HG03558 (cell line): ENCODE measurements at regions not wholly inside any gene's neighbourhood (a gene's known extent, or its start where the extent isn't known, plus 50 kb on each side); places are given as distances from the start of the nearest gene placed in this dataset.

Experiments used
- ATAC-seq: cut with Tn5 transposase; IDR thresholded peaks from one replicate; pipeline ENCODE4 v1.9.1; 2021; ENCODE audit warnings: moderate number of reproducible peaks; ENCODE audit not compliant: unreplicated experiment; ENCODE audit errors: extremely low read depth

- ATAC-seq = no peak
These were observed 559.1 kb upstream of the TRPC7 start for GRCh38 chr5:136924490-136924889.

GRCh38 chr5:136910625-136911024 lies 545.3 kb upstream of the TRPC7 start:
- no peak for ATAC-seq

GRCh38 chr5:136909906-136910305 lies 544.6 kb upstream of the TRPC7 start:
- no peak for ATAC-seq

DNA sequence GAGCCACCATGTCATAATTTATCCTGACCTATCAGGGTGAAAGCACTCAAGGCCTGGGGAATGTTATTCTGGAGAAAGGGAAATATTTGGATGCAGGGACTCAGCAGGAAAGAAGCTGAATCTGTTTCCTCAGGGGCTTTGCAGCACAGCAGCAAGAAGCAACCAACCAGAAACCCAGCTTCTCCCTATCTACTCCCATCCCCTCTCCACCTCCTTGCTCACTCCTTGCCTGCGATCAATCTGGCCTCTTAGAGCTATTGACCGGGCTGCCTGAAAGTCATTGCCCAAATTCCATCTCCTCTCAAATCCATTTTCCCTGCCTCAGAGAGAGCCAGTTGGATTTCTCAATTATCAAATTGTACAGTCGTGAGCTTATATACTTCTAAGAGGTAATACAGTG lies 542.0 kb upstream of the TRPC7 start:
- ATAC-seq = no peak

GRCh38 chr5:136906545-136906944 lies 541.2 kb upstream of the TRPC7 start:
- no peak for ATAC-seq

- no peak for ATAC-seq
These were observed 540.2 kb upstream of the TRPC7 start for GRCh38 chr5:136905571-136905970.

- no peak for ATAC-seq
These were observed 528.7 kb upstream of the TRPC7 start for GRCh38 chr5:136894070-136894469.

GRCh38 chr5:136892000-136892399 lies 526.7 kb upstream of the TRPC7 start:
- ATAC-seq = no peak

DNA sequence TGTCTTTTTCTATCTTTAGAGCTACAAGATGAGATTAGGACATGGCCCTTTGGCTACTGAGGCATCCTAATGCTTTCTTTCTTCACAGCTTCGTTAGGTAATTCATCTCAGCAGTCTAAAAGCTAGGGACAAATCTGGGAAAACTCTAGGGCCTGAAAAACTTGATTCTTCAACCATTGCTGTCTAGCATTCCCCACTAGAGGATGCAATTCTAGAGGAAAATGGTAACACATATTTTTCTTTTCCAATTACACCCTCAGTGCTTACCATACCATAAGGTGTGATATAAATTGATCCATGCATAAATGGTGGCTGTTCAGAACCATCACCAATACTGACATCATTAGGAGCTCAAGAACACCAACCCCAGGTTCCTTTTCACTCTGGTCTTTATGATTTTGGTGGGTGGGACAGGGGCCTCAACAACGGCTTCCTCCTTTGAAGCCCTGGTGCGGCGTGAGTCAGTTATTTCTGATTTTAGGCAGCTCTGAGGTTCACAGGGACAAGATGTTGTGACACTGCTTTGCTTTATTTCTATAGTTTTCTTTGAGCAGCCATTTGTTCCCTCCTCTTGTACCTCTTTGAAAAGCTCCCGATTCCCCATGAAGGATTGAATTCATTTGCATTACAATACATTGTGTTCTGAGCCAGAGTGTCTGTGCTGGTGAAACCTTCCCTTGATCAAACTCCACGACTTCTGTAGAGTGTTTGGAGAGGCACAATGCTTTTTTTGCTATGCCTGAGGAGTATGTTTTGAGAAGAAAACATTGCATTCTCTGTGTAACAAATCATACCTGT lies 526.0 kb upstream of the TRPC7 start:
- ATAC-seq = no peak

GRCh38 chr5:136890431-136891148 lies 525.2 kb upstream of the TRPC7 start:
- no peak for ATAC-seq

- ATAC-seq = no peak
These were observed 521.3 kb upstream of the TRPC7 start for GRCh38 chr5:136886608-136887007.

- no peak for ATAC-seq
These were observed 499.6 kb upstream of the TRPC7 start for GRCh38 chr5:136864960-136865359.

GRCh38 chr5:136856648-136857047 lies 491.3 kb upstream of the TRPC7 start:
- no peak for ATAC-seq

- no peak for ATAC-seq
These were observed 488.6 kb upstream of the TRPC7 start for GRCh38 chr5:136853971-136854370.

GRCh38 chr5:136840601-136841000 lies 475.3 kb upstream of the TRPC7 start:
- no peak for ATAC-seq

GRCh38 chr5:136836093-136836492 lies 470.7 kb upstream of the TRPC7 start:
- ATAC-seq = no peak

DNA sequence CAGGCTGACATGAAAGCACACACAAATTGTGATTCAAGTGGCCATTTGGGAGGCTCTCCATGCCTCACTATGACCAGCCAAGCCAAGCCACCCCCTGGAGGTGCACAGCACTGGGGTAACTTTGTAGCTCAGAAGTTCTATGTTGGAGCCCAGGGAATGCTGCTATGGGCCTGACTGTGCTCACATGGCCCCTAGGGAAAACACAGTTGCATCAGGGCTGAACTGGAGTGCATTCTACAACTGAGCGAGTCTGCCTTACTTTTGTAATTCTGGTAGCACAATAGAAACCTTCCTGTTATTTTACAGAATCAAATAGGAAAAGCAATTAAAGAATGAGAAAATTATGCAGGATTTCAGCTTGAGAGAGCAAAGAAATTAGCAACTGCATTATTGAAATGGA lies 455.5 kb upstream of the TRPC7 start:
- no peak for ATAC-seq

GRCh38 chr5:136819526-136820302 lies 454.4 kb upstream of the TRPC7 start:
- ATAC-seq = no peak

DNA sequence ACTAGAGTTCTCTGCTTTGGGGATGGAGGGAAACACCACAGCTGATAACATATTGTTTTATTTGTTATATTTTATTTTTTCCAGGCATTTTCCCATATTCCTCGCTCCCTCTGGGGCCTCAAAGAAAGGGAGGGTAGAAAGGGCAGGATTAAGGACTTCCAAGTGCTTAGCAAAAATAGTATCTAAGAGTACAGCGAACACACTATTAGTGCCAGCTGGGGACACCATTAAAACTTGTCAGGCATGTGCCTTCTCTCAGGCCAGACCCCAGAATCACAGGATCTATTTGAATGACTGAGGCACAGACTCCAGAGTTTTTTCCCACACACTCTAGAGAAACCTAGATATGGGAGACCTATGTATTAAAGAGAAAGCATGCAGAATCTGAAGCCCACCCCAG lies 451.0 kb upstream of the TRPC7 start:
- no peak for ATAC-seq

DNA sequence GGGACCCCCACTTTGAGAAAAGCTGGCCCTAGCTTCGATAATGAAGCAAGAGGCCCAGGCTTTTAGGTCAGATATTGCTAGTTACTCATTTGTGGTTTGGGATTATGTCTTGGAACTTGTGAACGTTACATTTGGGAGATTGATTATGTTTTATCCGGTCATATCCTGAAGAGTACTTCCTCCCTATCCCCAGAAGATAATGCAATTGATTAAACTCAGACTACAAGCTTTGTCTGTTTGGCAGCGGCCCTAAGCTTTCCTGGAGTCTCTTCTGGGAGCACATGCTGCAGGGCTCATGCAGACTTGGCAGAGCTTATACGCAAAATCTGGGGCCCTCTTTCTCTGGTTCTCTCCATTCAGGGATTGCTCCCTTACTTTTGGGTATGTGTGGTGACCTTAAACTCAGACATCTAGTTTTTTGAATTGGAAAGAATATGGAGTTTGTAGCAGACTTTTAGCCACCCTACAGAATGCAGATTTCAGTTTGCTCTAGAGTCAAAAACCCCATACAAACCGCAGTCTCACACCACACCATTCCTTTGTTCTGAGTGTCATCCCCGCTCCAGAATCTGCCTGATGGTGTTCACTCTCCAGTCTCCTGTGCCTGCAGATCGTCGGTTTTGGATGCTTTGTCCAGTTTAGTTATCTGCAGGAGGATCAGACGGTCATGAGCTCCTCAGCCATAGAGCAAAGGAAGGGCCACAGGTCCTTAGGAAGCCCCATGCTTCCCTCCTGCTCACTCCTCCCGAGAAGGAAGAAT lies 449.5 kb upstream of the TRPC7 start:
- no peak for ATAC-seq
